GM13977 (cell line): ENCODE measurements at regions not wholly inside any gene's neighbourhood (a gene's known extent, or its start where the extent isn't known, plus 50 kb on each side); places are given as distances from the start of the nearest gene placed in this dataset.
"Not testable (repeated sequence)": the region's sequence is repeated elsewhere in the genome, so short reads cannot be mapped to it uniquely, and the experiment has no call there.

Experiments used
- DNase-seq: peaks from one replicate; pipeline ENCODE4 v3.0.0; 2012; ENCODE audit warnings: low spot score
- in situ Hi-C: fragments of 300-500 bp; cut with MboI; formaldehyde crosslinking; loops from one replicate; pipeline ENCODE4 v1.12.0; 2022; ENCODE audit warnings: low sequenced_read_pairs, low pct_unique_long_range_greater_than_20kb, mixed read lengths, inconsistent platforms; ENCODE audit not compliant: unreplicated experiment
- TF ChIP-seq, protein P1 (sequence below): IDR thresholded peaks from 2 replicates; pipeline ENCODE4 v1.5.1; 2012; ENCODE audit warnings: mild to moderate bottlenecking, control low read depth; ENCODE audit not compliant: insufficient read depth; ENCODE audit errors: extremely low read depth, missing control alignments

DNA sequence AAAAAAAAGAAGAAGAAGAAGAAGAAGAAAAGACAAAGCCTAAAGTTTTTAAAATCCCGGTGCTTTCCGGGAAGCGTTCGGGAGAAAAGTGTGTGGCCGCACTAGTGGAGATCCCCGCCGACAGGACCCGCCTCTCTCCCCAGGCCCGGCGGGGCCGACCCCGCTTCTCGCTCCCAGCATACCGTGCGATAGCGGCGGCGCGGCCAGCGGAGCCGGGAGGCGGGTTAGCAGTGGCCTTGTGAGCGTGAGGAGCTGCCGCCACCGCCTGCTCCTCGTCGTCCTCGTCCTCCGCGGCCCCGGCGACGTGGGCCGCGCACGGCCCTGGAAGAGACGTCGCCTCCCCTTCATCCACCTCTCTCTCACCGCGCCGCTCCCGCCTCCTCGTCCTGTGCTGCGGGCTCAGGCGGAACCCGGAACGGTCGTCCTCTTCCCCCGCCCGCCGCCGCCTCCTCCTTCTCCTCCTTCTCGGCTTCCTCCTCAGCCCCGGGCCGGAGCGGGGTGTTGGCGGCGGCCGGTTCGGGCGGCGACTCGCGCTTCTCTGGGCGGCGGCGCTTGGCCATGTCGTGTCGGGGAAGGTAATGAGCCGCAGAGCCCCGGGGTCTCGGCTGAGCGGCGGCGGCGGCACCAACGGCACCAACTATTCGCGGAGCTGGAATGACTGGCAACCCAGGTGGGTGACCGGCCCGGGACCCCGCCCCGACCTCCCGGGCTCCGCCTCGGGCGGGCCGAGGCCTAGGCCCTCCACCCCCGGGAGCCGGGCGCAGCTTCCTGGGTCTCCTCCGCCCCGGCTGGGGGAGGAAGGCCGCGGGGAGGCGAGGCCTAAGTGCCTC lies 62.6 kb upstream of the CDR2 start:
- in situ Hi-C loops = not testable (repeated sequence)
- DNase-seq = peak; percentile 73

DNA sequence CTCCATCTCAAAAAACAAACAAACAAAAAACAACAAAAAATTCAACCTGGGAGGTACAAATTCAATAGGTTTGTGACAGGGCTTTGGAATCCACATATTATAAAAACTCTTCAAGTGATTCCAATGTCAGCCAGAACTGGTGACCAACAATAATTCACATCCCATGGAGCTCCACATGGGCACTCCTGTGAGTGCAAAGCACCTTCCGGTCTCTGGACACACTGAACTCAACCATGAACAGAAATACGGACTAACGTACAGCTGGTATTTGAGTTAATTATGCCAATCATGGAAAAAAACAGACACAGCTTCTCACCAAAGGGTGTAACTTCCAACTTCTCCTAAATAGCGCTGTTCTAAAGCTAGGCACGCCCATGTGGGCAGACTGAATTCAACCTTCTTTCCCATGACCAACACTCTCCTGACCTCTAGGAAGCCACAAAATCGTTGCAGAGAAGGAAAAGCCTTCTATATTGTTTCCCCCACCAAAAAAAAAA lies 62.0 kb upstream of the CDR2 start:
- DNase-seq, in situ Hi-C loops: not testable (repeated sequence)

DNA sequence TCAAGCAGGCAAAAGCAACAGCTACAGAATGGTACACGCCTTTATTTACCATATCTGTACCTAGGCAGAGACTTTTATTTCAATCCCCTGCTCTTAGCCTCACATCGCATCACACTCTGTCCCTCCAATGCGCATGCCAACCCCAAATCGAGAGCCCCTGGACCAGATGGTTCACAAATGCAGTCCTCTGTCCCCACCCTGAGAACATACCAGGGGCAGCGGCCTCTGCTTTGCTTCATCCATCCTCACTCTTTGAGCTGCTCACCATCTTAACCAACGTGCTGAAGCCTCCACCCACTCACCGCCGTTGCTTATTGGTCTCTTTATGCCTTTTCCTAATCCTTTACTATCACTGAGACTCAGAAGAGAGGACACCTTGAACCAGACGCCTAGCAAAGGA lies 56.9 kb upstream of the CDR2 start:
- DNase-seq, in situ Hi-C loops: not testable (repeated sequence)

DNA sequence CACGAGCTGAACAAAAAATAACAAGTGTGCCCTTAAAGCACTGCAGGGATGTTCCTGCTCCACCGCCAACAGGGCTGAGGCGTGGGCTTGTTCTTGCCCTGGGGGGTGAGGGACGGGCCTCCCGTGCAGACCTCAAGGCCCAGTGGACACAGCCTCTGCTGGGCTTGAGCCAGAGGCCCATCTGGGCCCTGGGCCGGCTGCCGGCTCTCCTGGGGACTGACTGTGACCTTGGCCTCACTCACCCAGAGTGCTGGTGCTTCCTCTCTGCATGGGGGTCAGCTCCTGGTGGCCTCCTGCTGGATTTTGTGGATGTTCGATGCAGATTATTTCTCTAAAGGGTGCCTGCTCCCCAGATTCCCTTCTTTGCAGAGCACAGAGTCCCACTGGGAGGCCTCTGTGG lies 54.2 kb upstream of the CDR2 start:
- TF ChIP-seq, protein P1, sequence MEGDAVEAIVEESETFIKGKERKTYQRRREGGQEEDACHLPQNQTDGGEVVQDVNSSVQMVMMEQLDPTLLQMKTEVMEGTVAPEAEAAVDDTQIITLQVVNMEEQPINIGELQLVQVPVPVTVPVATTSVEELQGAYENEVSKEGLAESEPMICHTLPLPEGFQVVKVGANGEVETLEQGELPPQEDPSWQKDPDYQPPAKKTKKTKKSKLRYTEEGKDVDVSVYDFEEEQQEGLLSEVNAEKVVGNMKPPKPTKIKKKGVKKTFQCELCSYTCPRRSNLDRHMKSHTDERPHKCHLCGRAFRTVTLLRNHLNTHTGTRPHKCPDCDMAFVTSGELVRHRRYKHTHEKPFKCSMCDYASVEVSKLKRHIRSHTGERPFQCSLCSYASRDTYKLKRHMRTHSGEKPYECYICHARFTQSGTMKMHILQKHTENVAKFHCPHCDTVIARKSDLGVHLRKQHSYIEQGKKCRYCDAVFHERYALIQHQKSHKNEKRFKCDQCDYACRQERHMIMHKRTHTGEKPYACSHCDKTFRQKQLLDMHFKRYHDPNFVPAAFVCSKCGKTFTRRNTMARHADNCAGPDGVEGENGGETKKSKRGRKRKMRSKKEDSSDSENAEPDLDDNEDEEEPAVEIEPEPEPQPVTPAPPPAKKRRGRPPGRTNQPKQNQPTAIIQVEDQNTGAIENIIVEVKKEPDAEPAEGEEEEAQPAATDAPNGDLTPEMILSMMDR = no peak
- in situ Hi-C loops = no loop called here
- DNase-seq = no peak

DNA sequence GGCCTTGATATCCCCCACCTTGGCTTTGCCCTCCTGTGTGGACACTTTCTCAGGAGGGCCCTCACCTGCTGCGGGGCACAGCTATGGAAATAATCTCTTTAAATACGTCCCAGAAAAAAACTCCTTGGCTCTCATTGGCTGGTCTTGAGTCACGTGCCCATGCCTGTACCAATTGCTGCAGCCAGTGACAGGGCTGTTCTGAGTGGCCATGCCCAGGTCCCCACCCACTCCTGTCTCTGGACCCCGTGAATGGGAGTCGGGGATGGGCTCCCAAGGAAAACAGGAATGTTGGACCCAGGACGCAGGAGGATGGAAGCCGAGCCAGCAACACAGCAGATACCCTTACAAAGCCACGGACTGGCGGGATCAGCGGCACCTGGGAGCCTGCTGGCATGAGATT lies 53.1 kb upstream of the CDR2 start:
- no peak for DNase-seq

DNA sequence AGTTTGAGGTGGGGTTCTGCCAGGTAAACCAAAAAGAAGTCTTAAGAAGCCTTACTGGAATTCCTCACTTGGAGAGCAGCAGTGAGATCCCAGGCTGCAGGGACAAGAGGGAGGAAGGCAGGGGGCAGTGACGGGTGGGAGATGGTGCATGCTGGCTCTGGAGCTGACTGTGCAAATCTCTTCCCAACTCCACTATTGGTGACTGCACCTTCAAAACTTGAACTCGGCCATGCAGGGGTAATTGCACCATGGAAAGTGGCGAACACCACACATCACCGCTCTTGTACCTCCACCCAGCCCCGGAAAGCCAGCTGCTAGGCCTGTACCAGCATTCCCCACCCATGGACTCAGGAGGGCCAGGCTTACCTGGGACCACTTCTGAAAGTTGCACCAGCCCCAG lies 51.4 kb upstream of the CDR2 start:
- in situ Hi-C loops = no loop called here
- DNase-seq = no peak
- TF ChIP-seq, protein P1 = no peak

More for the DNA sequence above, 53.1 kb upstream of the CDR2 start:
- TF ChIP-seq, protein P1 = no peak
- in situ Hi-C loops = no loop called here

DNA sequence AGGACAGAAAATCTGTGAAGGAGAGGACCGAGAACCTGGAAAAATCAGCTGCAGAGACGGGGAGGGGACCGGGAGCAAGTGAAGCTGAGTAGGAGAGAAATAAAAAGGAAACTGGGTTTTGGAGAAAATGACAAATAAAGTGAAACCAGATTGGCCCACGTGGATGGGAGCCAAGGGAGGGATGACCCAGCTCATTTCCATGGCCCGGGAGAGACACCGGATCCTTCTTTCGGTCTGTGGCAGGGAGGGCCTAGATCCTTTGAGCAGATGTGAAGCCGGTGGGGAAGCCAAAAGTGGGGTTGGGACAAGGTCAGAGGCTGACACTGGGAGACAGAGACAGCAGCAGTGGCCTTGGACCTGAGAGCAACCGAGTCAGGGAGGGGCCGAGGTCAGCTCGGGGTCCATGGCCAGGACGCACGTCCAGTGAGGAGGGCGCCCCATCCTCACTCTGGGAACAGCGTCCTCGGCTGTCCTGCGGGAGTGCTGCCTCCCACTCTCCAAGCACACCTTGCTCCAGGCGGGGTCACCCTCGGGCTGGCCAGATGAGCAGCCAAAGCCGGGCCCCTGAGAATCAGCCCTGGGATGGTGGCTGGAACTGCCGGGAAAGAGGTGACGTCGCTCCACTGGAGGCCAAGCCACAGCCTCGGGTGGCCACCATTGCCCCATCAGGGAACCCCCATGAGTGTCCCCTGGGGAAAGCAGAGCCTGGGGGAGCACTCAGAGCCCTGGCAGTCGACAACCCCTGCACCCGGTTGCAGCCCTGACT lies 50.8 kb upstream of the CDR2 start:
- TF ChIP-seq, protein P1 = no peak
- DNase-seq = no peak
- in situ Hi-C loops = no loop called here
